Spleen (tissue), 7 donors: ENCODE measurements at regions not wholly inside any gene's neighbourhood (a gene's known extent, or its start where the extent isn't known, plus 50 kb on each side); places are given as distances from the start of the nearest gene placed in this dataset.

Experiments used
- CTCF ChIP-seq, 11 experiments: fragments of 200-600 bp in 7 of 11; fragments of 450-650 bp in 4 of 11; sonication (generic) in 4 of 11; IDR thresholded peaks in 8 of 11; conservative IDR thresholded peaks in 3 of 11; 1 replicate in 7 of 11; 2 replicates in 4 of 11; pipeline versions ENCODE4 v1.4.0 to v1.8.0; 2016 to 2021; ENCODE audit warnings: antibody characterized with exemption in 11 of 11, inconsistent platforms in 4 of 11, mild to moderate bottlenecking in 1 of 11
- POLR2A ChIP-seq, 3 donors: fragments of 450-650 bp; IDR thresholded peaks; one replicate each; pipeline ENCODE4 v1.5.1; 2017; ENCODE audit warnings: antibody characterized with exemption in 3 of 3, mild to moderate bottlenecking in 1 of 3
- POLR2AphosphoS5 ChIP-seq, 3 donors: sonication (generic); formaldehyde crosslinking; IDR thresholded peaks; one replicate each; pipeline ENCODE4 v1.5.1; 2017; ENCODE audit warnings: antibody characterized with exemption in 3 of 3
- donor health status: DM: no; HTN: no; CAD: no; lungs with moderate emphysema.
- donor health status: DM: no; HTN: no; CAD: no.
- donor health status: DM: no; HTN: no; CAD: no.

- TF ChIP-seq POLR2AphosphoS5 (IDR thresholded peaks at IDR 0.05) (no peak), CTCF (IDR thresholded peaks at IDR 0.05 in 8 of 11, conservative IDR thresholded peaks at IDR 0.05 in 3 of 11) (no peak), POLR2A (IDR thresholded peaks at IDR 0.05) (no peak)
These were observed 51.6 kb upstream of the CCDC6 start for GRCh38 chr10:59957975-59958374.
